Tibial nerve (tissue), 4 donors: ENCODE measurements at regions not wholly inside any gene's neighbourhood (a gene's known extent, or its start where the extent isn't known, plus 50 kb on each side); places are given as distances from the start of the nearest gene placed in this dataset.

Experiments used
- CTCF ChIP-seq, 5 experiments: fragments of 200-600 bp in 3 of 5; fragments of 450-650 bp in 2 of 5; sonication (generic) in 3 of 5; IDR thresholded peaks; one replicate each; pipeline ENCODE4 v1.5.1; 2016 to 2019; ENCODE audit warnings: antibody characterized with exemption in 5 of 5, mild to moderate bottlenecking in 3 of 5, moderate library complexity in 2 of 5
- EP300 ChIP-seq, 2 donors: sonication (generic); formaldehyde crosslinking; IDR thresholded peaks; one replicate each; pipeline ENCODE4 v1.6.1; 2017; ENCODE audit warnings: antibody characterized with exemption in 2 of 2, mild to moderate bottlenecking in 1 of 2
- POLR2A ChIP-seq, 2 donors: fragments of 450-650 bp; IDR thresholded peaks; one replicate each; pipeline ENCODE4 v1.6.1; 2017; ENCODE audit warnings: antibody characterized with exemption in 2 of 2, mild to moderate bottlenecking in 2 of 2, moderate library complexity in 2 of 2

DNA sequence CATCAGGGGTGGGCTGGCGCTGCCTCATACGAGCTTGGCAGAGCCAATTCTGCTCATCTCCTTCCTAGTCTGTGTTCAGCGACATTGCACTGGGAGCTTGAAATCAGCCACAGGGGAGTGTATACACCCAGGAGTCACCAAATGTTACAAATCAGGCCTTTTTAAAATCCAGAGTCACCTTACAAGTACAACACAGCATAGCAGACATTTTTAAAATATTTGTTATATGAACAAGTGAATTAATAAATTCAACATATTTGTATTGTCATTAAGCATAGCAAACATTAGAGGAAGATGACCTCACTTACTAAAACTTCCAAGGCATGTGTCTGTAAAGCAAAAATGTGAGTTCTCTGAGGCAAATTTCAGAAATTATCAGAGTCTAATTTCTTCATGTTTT, 210.0 kb downstream of the HLX start:
- TF ChIP-seq CTCF (IDR thresholded peaks at IDR 0.05) (no peak), POLR2A (IDR thresholded peaks at IDR 0.05) (no peak), EP300 (IDR thresholded peaks at IDR 0.05) (no peak)
